ENCODE measurements at regions not wholly inside any gene's neighbourhood (a gene's known extent, or its start where the extent isn't known, plus 50 kb on each side); places are given as distances from the start of the nearest gene placed in this dataset.

DNA sequence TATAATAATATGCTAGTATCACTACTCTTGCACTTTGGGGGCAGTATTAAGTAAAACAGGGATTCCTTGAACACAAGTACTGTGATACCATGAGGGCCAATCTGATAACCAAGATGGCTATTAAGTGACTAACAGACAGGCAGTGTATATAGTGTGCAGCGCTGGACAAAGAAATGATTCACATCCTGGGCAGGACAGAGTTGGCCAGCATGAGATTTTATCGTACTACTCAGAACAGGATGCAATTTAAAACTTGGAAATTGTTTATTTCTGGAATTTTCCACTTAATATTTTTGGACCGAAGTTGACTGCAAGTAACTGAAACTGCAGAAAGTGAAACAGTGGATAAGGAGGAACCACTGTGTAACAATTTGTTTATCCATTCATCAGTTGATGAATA is 74.6 kb downstream of the DNTTIP2 start:
- H3K36me3 Mint-ChIP-seq (ENCODE audit: low read depth) = peaks cover 5% of the 10 kb centered on the region
- no peak overlapping the region for H3K27ac Mint-ChIP-seq
- ATAC-seq (ENCODE audit: low read depth) (no peak), DNase-seq (no peak)
- no peaks in the 10 kb centered on the region for H3K4me1 Mint-ChIP-seq
- ChIA-PET POLR2A (no interaction called here), CTCF (no interaction called here)
- no peaks in the 10 kb centered on the region for H3K27me3 Mint-ChIP-seq
- intact Hi-C loops (cut with micrococcal nuclease) = no loop called here
- TF ChIP-seq, protein P1, sequence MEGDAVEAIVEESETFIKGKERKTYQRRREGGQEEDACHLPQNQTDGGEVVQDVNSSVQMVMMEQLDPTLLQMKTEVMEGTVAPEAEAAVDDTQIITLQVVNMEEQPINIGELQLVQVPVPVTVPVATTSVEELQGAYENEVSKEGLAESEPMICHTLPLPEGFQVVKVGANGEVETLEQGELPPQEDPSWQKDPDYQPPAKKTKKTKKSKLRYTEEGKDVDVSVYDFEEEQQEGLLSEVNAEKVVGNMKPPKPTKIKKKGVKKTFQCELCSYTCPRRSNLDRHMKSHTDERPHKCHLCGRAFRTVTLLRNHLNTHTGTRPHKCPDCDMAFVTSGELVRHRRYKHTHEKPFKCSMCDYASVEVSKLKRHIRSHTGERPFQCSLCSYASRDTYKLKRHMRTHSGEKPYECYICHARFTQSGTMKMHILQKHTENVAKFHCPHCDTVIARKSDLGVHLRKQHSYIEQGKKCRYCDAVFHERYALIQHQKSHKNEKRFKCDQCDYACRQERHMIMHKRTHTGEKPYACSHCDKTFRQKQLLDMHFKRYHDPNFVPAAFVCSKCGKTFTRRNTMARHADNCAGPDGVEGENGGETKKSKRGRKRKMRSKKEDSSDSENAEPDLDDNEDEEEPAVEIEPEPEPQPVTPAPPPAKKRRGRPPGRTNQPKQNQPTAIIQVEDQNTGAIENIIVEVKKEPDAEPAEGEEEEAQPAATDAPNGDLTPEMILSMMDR (IDR thresholded peaks at IDR 0.05) = no peak
- H3K4me3 Mint-ChIP-seq = no peak overlapping the region
- peaks cover 14% of the 10 kb centered on the region for H3K9me3 Mint-ChIP-seq

DNA sequence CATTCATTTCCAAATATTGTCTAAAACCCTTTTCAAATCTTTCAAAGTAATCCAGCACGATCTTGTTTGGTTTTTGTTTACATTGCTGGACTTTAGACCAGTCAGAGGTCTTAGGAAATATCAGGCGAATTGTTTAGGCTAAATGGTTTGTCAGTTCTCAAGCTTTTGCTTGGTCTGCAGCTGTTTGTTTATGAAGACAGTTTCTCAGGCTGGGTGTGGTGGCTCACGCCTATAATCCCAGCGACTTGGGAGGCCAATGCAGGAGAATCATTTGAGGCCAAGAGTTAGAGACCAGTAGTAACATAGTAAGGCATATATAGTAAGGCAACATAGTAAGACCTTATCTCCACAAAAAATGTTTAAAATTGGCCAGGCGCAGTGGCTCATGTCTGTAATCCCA is 77.5 kb downstream of the DNTTIP2 start:
- POLR2A ChIA-PET = no interaction called here
- Mint-ChIP-seq H3K36me3 (ENCODE audit: low read depth) (no peaks in the 10 kb centered on the region), H3K4me1 (no peaks in the 10 kb centered on the region), H3K27ac (no peak overlapping the region), H3K9me3 (peaks cover 3% of the 10 kb centered on the region), H3K4me3 (no peak overlapping the region), H3K27me3 (no peaks in the 10 kb centered on the region)
- CTCF ChIA-PET = no interaction called here
- intact Hi-C loops (cut with micrococcal nuclease) = no loop called here
- no peak for DNase-seq
- TF ChIP-seq, protein P1 (IDR thresholded peaks at IDR 0.05) = no peak
- no peak for ATAC-seq (ENCODE audit: low read depth)

DNA sequence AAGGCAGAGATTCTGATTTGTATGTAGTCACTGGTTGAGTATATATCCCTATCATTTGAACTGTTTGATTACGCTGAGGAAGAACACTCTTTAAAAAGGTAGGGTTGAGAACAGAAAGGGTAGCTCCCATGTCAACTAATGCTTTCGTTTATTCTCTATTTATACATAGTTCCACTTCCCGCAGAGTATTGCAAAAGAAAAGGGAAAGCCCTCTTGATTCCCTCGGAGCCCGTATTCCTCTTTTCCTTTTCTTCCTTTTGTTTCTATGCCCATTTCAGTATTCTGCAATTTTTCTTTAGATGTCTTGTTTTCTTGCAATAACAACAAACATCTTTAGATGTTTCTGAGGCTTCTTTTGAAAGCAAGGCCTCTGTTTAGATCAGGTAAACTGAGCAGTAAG is 78.2 kb downstream of the DNTTIP2 start:
- Mint-ChIP-seq H3K27me3 (no peaks in the 10 kb centered on the region), H3K9me3 (peaks cover 3% of the 10 kb centered on the region), H3K36me3 (ENCODE audit: low read depth) (no peaks in the 10 kb centered on the region), H3K4me1 (no peaks in the 10 kb centered on the region), H3K27ac (no peak overlapping the region), H3K4me3 (no peak overlapping the region)
- ATAC-seq (ENCODE audit: low read depth) = no peak
- no peak for DNase-seq
- intact Hi-C loops (cut with micrococcal nuclease) = no loop called here
- TF ChIP-seq, protein P1 (IDR thresholded peaks at IDR 0.05) = no peak
- CTCF ChIA-PET = no interaction called here
- POLR2A ChIA-PET = no interaction called here

DNA sequence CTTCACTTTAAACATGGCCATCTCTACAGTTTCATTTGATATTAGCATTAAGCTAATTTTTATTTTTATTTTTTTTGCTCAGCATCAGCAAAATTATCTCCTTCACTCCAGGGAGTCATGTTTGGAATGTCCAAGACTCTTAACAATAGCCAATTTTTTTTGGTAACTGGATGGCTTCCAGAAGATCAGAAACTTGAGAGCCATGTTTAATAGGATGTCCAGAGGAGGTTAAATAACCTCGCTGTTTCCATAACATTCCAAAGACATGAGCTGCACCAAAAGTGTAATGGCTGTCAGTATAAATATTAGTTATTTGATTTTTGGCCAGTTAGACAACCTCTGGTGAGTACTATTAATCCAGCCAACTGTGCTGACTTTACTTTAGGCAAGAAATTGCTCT is 80.7 kb downstream of the DNTTIP2 start:
- POLR2A ChIA-PET = no interaction called here
- CTCF ChIA-PET = interaction anchor here (1.2 to 1.5 kb wide), 2 partner anchors 16 to 169 kb away, joined by 4 to 5 read pairs; no protein-coding TSS in a partner anchor

DNA sequence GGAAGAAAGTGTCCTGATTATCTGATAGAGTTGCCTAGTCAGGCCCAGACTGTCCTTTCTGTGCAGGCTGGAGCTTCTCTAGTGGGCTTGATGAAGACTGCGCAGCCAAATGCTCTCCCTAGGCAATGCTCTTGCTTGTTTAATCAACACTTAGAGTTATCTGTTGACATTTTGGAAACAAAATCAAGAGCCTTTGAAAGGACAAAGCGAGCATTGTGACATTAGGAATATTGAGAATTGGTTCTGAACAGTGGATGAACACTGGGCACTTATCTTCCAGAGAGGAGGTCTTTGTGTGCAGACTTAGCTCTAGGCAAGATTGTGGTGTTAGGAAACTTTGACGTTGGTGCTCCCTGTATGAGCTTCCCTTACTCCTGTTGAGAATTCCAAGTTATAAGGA is 94.5 kb downstream of the DNTTIP2 start:
- Mint-ChIP-seq H3K27me3 (no peaks in the 10 kb centered on the region), H3K4me1 (no peaks in the 10 kb centered on the region), H3K36me3 (ENCODE audit: low read depth) (peaks cover 2% of the 10 kb centered on the region), H3K27ac (no peak overlapping the region), H3K9me3 (peaks cover 12% of the 10 kb centered on the region), H3K4me3 (no peak overlapping the region)
- intact Hi-C loops (cut with micrococcal nuclease) = no loop called here
- ChIA-PET POLR2A (interaction anchor here (0.7 kb wide), 1 partner anchor 10 kb away, joined by 6 read pairs; no protein-coding TSS in a partner anchor), CTCF (interaction anchor here (1.1 to 1.2 kb wide), 4 partner anchors 30 to 155 kb away, joined by 3 to 4 read pairs (median 3); no protein-coding TSS in a partner anchor)
- DNase-seq (no peak), ATAC-seq (ENCODE audit: low read depth) (no peak)
- TF ChIP-seq, protein P1 (IDR thresholded peaks at IDR 0.05) = no peak

More for the DNA sequence above, 80.7 kb downstream of the DNTTIP2 start:
- no peak for DNase-seq
- no peak overlapping the region for H3K27ac Mint-ChIP-seq
- H3K9me3 Mint-ChIP-seq = no peaks in the 10 kb centered on the region
- H3K36me3 Mint-ChIP-seq (ENCODE audit: low read depth) = no peaks in the 10 kb centered on the region
- no peaks in the 10 kb centered on the region for H3K4me1 Mint-ChIP-seq
- TF ChIP-seq, protein P1 (IDR thresholded peaks at IDR 0.05) = no peak
- ATAC-seq (ENCODE audit: low read depth) = no peak
- intact Hi-C loops (cut with micrococcal nuclease) = no loop called here
- no peak overlapping the region for H3K4me3 Mint-ChIP-seq
- H3K27me3 Mint-ChIP-seq = no peaks in the 10 kb centered on the region

Measured in activated B cell treated with CpG ODN at 0.5 μM for 24 hours (primary cell).